ENCODE measurements at regions not wholly inside any gene's neighbourhood (a gene's known extent, or its start where the extent isn't known, plus 50 kb on each side); places are given as distances from the start of the nearest gene placed in this dataset.

- TF ChIP-seq CTCF (IDR thresholded peaks at IDR 0.05; ENCODE audit: extremely low read depth in 1 of 2, insufficient read depth in 1 of 2, low read depth in 1 of 2, low read length in 2 of 2), result no peak
- TF ChIP-seq GATA2 (IDR thresholded peaks at IDR 0.05; ENCODE audit: insufficient read depth, insufficient read length, low read depth, low read length), result no peak
- TF ChIP-seq POLR2A (IDR thresholded peaks at IDR 0.05; ENCODE audit: low read depth, low read length), result no peak
- TF ChIP-seq JUN (IDR thresholded peaks at IDR 0.05; ENCODE audit: borderline replicate concordance, insufficient read depth, insufficient read length, low read depth), result no peak
Measured at GRCh38 chr2:200161458-200161857, 145.0 kb upstream of the SPATS2L start.

Data from endothelial cell of umbilical vein (primary cell).